ACHN (cell line): ENCODE measurements at regions not wholly inside any gene's neighbourhood (a gene's known extent, or its start where the extent isn't known, plus 50 kb on each side); places are given as distances from the start of the nearest gene placed in this dataset.
"Not testable (repeated sequence)": the region's sequence is repeated elsewhere in the genome, so short reads cannot be mapped to it uniquely, and the experiment has no call there.

Source experiments
- DNase-seq: peaks from one replicate; pipeline ENCODE4 v3.0.0-alpha.2; 2015
- in situ Hi-C: cut with HindIII; loops from 2 replicates; pipeline ENCODE4 v1.10.0; 2017; ENCODE audit warnings: low sequenced_read_pairs, low pct_ligation_motif_present, low pct_unique_long_range_greater_than_20kb

GRCh38 chr1:199202331-199202730, 563.5 kb downstream of the PTPRC start:
- DNase-seq, result no peak

GRCh38 chr1:199204231-199204630, 565.4 kb downstream of the PTPRC start:
- in situ Hi-C loops, result no loop called here
- DNase-seq, result no peak

More at GRCh38 chr1:199202331-199202730, 563.5 kb downstream of the PTPRC start:
- in situ Hi-C loops, result no loop called here

- DNase-seq, result no peak
- in situ Hi-C loops, result no loop called here
These were observed 567.1 kb downstream of the PTPRC start for GRCh38 chr1:199205740-199206441.

GRCh38 chr1:199208847-199209246, 570.0 kb downstream of the PTPRC start:
- in situ Hi-C loops, result no loop called here
- no peak for DNase-seq

GRCh38 chr1:199218065-199218464, 579.2 kb downstream of the PTPRC start:
- in situ Hi-C loops, result no loop called here
- no peak for DNase-seq

GRCh38 chr1:199218533-199218932, 579.7 kb downstream of the PTPRC start:
- DNase-seq, result no peak
- in situ Hi-C loops, result no loop called here

GRCh38 chr1:199220031-199220430, 581.2 kb downstream of the PTPRC start:
- in situ Hi-C loops, result no loop called here
- no peak for DNase-seq

- DNase-seq, result no peak
These were observed 582.7 kb downstream of the PTPRC start for GRCh38 chr1:199221371-199222150.

GRCh38 chr1:199223936-199224335, 585.1 kb downstream of the PTPRC start:
- in situ Hi-C loops, result no loop called here
- DNase-seq, result no peak

More at GRCh38 chr1:199221371-199222150, 582.7 kb downstream of the PTPRC start:
- in situ Hi-C loops, result no loop called here

GRCh38 chr1:199226163-199226562, 587.3 kb downstream of the PTPRC start:
- peak; percentile 40 for DNase-seq
- in situ Hi-C loops, result loop anchor here (25.0 kb wide), 1 partner anchor 464 kb away; no protein-coding TSS in a partner anchor

GRCh38 chr1:199242147-199242546, 603.3 kb downstream of the PTPRC start:
- in situ Hi-C loops, result loop anchor here (25.0 kb wide), 1 partner anchor 480 kb away; no protein-coding TSS in a partner anchor
- no peak for DNase-seq

GRCh38 chr1:199242601-199243000, 603.8 kb downstream of the PTPRC start:
- no peak for DNase-seq
- in situ Hi-C loops, result loop anchor here (25.0 kb wide), 1 partner anchor 480 kb away; no protein-coding TSS in a partner anchor

- in situ Hi-C loops, result loop anchor here (25.0 kb wide), 1 partner anchor 481 kb away; no protein-coding TSS in a partner anchor
- DNase-seq, result peak; percentile 75
These were observed 604.7 kb downstream of the PTPRC start for GRCh38 chr1:199243423-199244061.

GRCh38 chr1:199245946-199246345, 607.1 kb downstream of the PTPRC start:
- DNase-seq, result no peak
- in situ Hi-C loops, result loop anchor here (25.0 kb wide), 1 partner anchor 484 kb away; no protein-coding TSS in a partner anchor

- in situ Hi-C loops, result loop anchor here (25.0 kb wide), 1 partner anchor 484 kb away; no protein-coding TSS in a partner anchor
- DNase-seq, result no peak
These were observed 607.9 kb downstream of the PTPRC start for GRCh38 chr1:199246716-199247115.

GRCh38 chr1:199247891-199248290, 609.1 kb downstream of the PTPRC start:
- in situ Hi-C loops, result loop anchor here (25.0 kb wide), 1 partner anchor 486 kb away; no protein-coding TSS in a partner anchor
- DNase-seq, result no peak

- in situ Hi-C loops, DNase-seq: not testable (repeated sequence)
These were observed 615.2 kb downstream of the PTPRC start for GRCh38 chr1:199254040-199254439.

- in situ Hi-C loops, result no loop called here
- no peak for DNase-seq
These were observed 622.5 kb downstream of the PTPRC start for GRCh38 chr1:199261328-199261727.

- no peak for DNase-seq
- in situ Hi-C loops, result no loop called here
These were observed 625.4 kb downstream of the PTPRC start for GRCh38 chr1:199264283-199264682.
